ENCODE measurements at regions not wholly inside any gene's neighbourhood (a gene's known extent, or its start where the extent isn't known, plus 50 kb on each side); places are given as distances from the start of the nearest gene placed in this dataset.

DNA sequence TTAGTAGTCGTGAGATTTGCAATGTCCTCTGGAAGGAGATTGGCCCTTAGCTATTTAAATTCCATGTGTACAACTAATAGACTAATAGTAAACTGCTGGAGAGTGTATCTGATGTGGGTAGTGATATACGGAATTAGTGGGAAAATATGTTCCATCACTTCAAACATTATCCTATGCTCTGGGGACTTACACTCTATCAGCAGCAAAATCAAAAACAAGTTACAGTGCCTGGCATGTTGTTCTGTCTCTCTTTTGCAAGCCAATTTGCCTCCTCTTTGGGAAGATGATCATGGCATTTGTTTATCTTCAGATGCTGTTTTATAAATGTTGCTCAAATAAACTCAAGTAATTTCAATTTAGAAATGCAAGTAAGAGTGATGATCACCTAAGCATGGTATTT is 311.9 kb upstream of the ACO1 start:
- FAIRE-seq (no peak), ATAC-seq (no peak), DNase-seq (ENCODE audit: low read depth, low spot score) (no peak)
- BruUV-seq (replicated peaks) = no TSS peak
- Histone ChIP-seq H3K79me2 (ENCODE audit: control insufficient read depth, insufficient read depth, low read length) (no peaks in the 10 kb centered on the region), H4K20me1 (ENCODE audit: control insufficient read depth, insufficient read depth) (no peaks in the 10 kb centered on the region), H2AFZ (ENCODE audit: control insufficient read depth, low read depth, low read length) (no peak overlapping the region), H3K27ac (ENCODE audit: control insufficient read depth, insufficient read depth) (no peak overlapping the region), H3K4me1 (ENCODE audit: control insufficient read depth, insufficient read depth, low read length) (no peaks in the 10 kb centered on the region), H3K27me3 (replicated peaks in 1 of 2; ENCODE audit: control insufficient read depth in 2 of 2, insufficient read depth in 2 of 2, low read length in 1 of 2) (no peaks in the 10 kb centered on the region), H3K36me3 (ENCODE audit: control insufficient read depth in 2 of 2, insufficient read depth in 2 of 2, low read length in 1 of 2) (no peaks in the 10 kb centered on the region), H3K4me2 (ENCODE audit: control insufficient read depth, insufficient read depth) (no peak overlapping the region), H3K4me3 (no peak overlapping the region), H3K9ac (ENCODE audit: control insufficient read depth, insufficient read depth, low read length) (no peak overlapping the region), H3K9me3 (replicated peaks; ENCODE audit: control insufficient read depth, insufficient read depth, low read length) (no peaks in the 10 kb centered on the region)
- RAD21 ChIA-PET (ENCODE audit: unreplicated experiment) = no interaction called here
- 0% methylated on average over 2 of the region's 2 CpGs for WGBS (ENCODE audit: insufficient coverage, insufficient replicate concordance, low lambda C conversion rate, missing lambda C conversion rate)
- in situ Hi-C loops (cut with MboI) = no loop called here
- CTCF ChIA-PET = no interaction called here
- intact Hi-C loops (cut with micrococcal nuclease; ENCODE audit: unreplicated experiment) = no loop called here
- POLR2A ChIA-PET = no interaction called here
- SMC1A ChIA-PET (ENCODE audit: uncharacterized antibody, unreplicated experiment) = no interaction called here
- TF ChIP-seq ZNF217 (IDR thresholded peaks at IDR 0.05) (no peak), JUND (IDR thresholded peaks at IDR 0.05; ENCODE audit: low read depth, low read length) (no peak), TCF3 (IDR thresholded peaks at IDR 0.05; ENCODE audit: borderline replicate concordance, insufficient read depth, low read depth, low read length) (no peak), KLF5 (IDR thresholded peaks at IDR 0.05; ENCODE audit: partially characterized antibody) (no peak), CEBPB (IDR thresholded peaks at IDR 0.05; ENCODE audit: borderline replicate concordance in 1 of 2, low read depth in 2 of 2, low read length in 2 of 2) (no peak), POLR2AphosphoS2 (IDR thresholded peaks at IDR 0.05; ENCODE audit: low read depth, low read length) (no peak), ZZZ3 (IDR thresholded peaks at IDR 0.05; ENCODE audit: control insufficient read depth, insufficient read length, low read depth) (no peak), USF2 (IDR thresholded peaks at IDR 0.05; ENCODE audit: borderline replicate concordance, low read depth, low read length) (no peak), ZBTB4 (CRISPR knock-in tag; IDR thresholded peaks at IDR 0.05) (no peak), EGR1 (IDR thresholded peaks at IDR 0.05; ENCODE audit: borderline replicate concordance in 1 of 2, low read depth in 2 of 2, low read length in 2 of 2) (no peak), ZBTB11 (CRISPR knock-in tag; IDR thresholded peaks at IDR 0.05) (no peak), FOS (IDR thresholded peaks at IDR 0.05; ENCODE audit: borderline replicate concordance, extremely low read depth, insufficient read length) (no peak), SMAD5 (IDR thresholded peaks at IDR 0.05; ENCODE audit: low read depth) (no peak), IRF5 (IDR thresholded peaks at IDR 0.05; ENCODE audit: borderline replicate concordance) (no peak)
- TF ChIP-seq, protein P1, sequence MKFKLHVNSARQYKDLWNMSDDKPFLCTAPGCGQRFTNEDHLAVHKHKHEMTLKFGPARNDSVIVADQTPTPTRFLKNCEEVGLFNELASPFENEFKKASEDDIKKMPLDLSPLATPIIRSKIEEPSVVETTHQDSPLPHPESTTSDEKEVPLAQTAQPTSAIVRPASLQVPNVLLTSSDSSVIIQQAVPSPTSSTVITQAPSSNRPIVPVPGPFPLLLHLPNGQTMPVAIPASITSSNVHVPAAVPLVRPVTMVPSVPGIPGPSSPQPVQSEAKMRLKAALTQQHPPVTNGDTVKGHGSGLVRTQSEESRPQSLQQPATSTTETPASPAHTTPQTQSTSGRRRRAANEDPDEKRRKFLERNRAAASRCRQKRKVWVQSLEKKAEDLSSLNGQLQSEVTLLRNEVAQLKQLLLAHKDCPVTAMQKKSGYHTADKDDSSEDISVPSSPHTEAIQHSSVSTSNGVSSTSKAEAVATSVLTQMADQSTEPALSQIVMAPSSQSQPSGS (IDR thresholded peaks at IDR 0.05; ENCODE audit: low read length) = no peak
